OCI-LY3 (cell line): ENCODE measurements at regions not wholly inside any gene's neighbourhood (a gene's known extent, or its start where the extent isn't known, plus 50 kb on each side); places are given as distances from the start of the nearest gene placed in this dataset.

Experiments
- CTCF ChIP-seq: fragments of 200-600, 300-600 bp; sonication (generic); IDR thresholded peaks from 2 replicates; pipeline ENCODE4 v1.5.1; 2014; ENCODE audit warnings: antibody characterized with exemption, low read length, low read depth
- EZH2phosphoT487 ChIP-seq: fragments of 200-600 bp; shearing (Covaris generic); IDR thresholded peaks from 2 replicates; pipeline ENCODE4 v1.6.1; 2018; ENCODE audit warnings: antibody characterized with exemption, mixed run types, low read depth

- TF ChIP-seq CTCF (no peak), EZH2phosphoT487 (no peak)
Measured at GRCh38 chr2:51145761-51146160, 113.8 kb upstream of the NRXN1 start.
